NCI-H1694 treated with DMSO at 0.1 percent for 48 hours (cell line): ENCODE measurements at regions not wholly inside any gene's neighbourhood (a gene's known extent, or its start where the extent isn't known, plus 50 kb on each side); places are given as distances from the start of the nearest gene placed in this dataset.

Source experiments
- DNase-seq: peaks from one replicate; lab custom pipeline; 2025; lab: John Stamatoyannopoulos, UW

DNA sequence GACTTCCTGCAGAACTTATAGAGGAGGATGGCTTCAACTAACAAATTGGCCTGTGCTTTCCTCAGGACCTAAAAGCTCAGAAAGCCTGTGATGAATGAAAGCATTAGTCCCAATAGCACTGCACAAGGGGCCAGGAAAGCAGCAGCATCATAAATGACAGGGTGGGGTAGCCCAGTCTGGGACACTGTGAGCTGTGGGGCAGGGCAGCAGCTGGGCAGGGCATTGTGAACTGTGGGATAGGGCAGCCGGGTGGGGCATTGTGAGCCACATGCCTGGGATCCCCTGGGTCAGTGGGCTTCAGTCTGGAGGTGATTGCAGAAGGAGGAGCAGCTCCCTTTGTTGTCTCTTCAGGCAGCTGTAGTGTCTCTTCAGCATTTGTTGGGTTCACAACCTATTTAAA, 1276.8 kb downstream of the UQCRFS1 start:
- no peak for DNase-seq

GRCh38 chr19:27935669-27936068, 1277.3 kb downstream of the UQCRFS1 start:
- DNase-seq = no peak

- DNase-seq = no peak
These were observed 1283.6 kb downstream of the UQCRFS1 start for GRCh38 chr19:27929399-27929798.

DNA sequence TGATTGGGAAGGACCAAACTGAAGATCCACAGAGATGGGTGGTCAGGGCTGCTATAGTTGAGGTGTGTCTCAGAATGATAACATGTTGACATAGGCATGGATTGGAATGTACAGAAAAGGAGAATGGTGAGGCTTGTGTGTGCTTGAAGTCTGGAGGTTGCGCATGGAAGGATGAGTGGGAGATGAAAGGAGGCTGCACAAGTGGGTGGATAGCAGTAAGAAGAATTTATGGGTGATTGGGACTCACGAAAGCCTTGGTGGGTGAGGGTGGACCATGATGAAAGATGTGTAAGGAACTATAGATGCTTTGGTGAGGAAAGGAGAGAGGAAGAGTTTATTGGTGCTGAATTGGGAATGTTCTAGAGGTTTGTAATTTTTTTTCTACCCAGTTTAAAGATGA, 1287.7 kb downstream of the UQCRFS1 start:
- no peak for DNase-seq

GRCh38 chr19:27922970-27923369, 1290.0 kb downstream of the UQCRFS1 start:
- DNase-seq = no peak

GRCh38 chr19:27920774-27921173, 1292.2 kb downstream of the UQCRFS1 start:
- DNase-seq = no peak

- DNase-seq = no peak
These were observed 1294.1 kb downstream of the UQCRFS1 start for GRCh38 chr19:27918818-27919217.

GRCh38 chr19:27911122-27911898, 1301.6 kb downstream of the UQCRFS1 start:
- no peak for DNase-seq

- DNase-seq = no peak
These were observed 1303.1 kb downstream of the UQCRFS1 start for GRCh38 chr19:27909861-27910260.

- DNase-seq = no peak
These were observed 1303.6 kb downstream of the UQCRFS1 start for GRCh38 chr19:27909185-27909840.

DNA sequence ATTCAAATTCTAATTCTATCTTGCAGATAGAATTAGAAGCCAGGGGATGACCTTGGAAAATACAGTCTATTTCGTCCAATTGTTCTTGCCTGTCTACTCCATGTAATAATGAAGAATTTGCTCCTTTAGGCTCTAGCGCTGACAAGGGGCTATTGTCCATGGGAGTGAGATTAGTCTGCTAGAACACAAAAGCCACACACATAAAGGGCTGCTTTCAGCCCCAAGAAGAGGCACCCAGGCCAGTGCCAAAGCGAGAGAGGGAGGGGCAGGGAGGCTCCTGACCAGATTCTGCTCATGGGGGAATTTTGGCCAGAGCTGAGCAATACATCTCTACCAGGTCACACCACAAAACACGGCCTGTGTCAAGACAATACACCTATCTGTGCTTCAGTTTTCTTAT, 1306.9 kb downstream of the UQCRFS1 start:
- no peak for DNase-seq

DNA sequence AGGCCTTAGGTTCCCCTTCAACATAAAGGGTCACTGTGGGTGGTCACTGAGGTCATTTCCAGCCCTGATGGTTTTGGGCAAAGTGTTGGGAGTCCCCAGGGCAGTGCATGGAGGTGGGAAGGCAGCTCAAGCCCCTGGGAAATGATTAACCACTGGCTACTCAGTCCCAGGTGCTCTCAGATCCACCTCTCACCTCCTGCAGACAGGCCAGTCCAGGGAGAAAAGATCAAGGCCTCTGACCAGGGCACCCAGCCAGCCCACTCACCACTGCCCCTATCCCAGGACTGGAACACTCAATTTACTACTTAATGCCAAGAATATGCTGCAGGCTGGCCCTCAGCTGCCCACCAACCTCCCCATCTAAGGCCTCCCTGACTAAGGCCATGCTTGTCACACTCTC, 1307.9 kb downstream of the UQCRFS1 start:
- no peak for DNase-seq

- DNase-seq = no peak
These were observed 1311.9 kb downstream of the UQCRFS1 start for GRCh38 chr19:27901078-27901477.

GRCh38 chr19:27896091-27896490, 1316.9 kb downstream of the UQCRFS1 start:
- DNase-seq = no peak

DNA sequence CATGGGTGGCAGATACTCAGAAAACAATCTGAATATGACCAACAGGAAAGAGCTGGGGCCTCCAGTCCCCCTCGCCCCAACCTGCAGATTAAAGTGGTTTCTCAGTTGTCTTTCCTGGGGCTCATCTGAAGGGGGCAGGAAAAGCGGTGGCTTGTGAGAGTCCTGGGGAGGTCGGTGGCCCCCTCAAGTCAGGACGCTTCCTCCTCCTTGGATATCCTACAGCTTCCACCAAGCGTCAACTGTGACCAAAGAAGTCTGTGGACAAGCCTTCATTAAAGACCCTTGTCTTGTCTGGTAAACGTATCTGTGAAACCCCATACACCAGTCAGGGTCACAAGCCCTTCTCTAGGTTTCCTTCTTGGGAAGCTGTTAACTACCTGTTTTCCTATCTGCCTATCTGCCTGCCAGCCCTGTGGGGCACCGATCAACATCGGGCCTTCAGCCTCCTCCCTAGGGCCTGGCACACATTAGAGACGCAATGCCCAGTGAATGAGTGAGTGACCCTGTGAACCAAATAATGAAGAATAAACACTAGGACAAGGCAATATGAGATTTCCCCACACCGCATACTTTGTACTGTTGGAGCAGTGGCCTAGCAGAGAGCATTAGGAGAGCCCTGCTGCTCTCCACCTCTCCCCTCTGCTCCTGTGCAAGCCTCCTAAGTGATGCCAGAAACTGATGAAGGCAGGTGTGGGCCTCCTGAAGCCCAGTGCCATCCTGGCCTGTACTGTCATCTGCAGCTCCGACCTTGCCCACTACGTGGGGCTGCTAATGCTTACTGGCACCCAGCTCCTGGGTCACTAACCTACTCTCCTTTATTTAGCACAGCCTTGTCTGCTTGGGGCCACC, 1317.8 kb downstream of the UQCRFS1 start:
- no peak for DNase-seq

GRCh38 chr19:27892500-27892899, 1320.5 kb downstream of the UQCRFS1 start:
- no peak for DNase-seq

GRCh38 chr19:27891411-27891810, 1321.5 kb downstream of the UQCRFS1 start:
- DNase-seq = no peak

DNA sequence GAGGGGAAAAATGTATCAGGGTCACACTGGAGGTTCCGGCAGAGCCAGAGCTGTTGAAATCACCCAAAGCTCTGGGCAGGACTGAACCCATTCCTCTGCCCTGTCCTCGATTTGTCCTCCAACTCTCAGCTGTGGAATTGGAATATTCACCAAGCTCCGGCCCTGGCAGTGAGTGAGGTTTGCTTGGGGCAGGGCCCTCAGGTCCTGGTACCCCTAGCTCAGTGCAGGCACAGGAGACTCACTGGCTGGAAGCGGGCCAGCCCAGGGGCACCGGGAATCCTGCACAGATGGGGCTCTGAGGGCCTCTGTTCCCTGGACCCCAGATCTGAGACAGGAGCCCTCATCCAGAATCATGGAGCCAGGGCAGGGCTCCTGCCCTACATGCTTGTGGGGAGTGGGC, 1322.3 kb downstream of the UQCRFS1 start:
- DNase-seq = no peak

DNA sequence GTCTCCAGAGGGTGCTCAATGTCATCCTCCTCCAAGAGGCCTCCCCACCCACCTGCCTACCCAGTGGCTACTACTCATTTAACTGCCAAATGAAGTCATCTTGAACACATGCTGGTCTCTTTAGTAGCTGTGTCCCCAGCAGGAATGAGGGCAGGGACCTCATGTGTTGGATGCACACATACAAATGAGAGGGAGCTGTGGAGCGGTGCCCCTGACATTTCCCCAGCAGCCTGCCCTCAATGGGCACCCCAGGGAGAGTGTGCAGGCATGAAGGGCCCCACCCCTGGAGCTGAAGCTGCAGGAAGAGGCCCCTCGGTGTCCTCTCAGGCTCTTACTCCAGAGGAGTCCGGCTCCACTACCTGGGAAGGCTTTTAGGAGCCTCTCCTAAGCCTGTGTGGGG, 1322.7 kb downstream of the UQCRFS1 start:
- DNase-seq = no peak

DNA sequence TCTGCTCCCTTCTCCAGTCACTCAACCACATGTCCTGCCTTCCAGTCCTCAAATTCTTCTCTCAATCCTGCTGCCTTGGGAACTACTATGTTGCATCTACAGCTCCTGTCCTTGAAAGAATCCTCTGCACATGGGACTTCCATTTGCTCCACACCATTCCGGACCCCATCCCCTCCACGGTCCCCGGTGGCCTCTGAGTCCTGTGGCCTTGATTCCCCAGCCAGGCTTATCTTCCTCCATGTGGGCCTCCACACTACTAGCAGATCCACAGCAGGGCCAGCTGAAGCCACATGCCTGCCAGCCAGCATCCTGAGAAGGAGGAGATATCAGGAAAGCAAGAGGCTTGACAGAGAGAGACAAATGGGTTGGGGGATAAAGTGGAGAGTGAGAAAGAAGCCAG, 1323.8 kb downstream of the UQCRFS1 start:
- DNase-seq = no peak

- DNase-seq = no peak
These were observed 1325.0 kb downstream of the UQCRFS1 start for GRCh38 chr19:27887946-27888345.

- no peak for DNase-seq
These were observed 1327.6 kb downstream of the UQCRFS1 start for GRCh38 chr19:27885359-27885758.

DNA sequence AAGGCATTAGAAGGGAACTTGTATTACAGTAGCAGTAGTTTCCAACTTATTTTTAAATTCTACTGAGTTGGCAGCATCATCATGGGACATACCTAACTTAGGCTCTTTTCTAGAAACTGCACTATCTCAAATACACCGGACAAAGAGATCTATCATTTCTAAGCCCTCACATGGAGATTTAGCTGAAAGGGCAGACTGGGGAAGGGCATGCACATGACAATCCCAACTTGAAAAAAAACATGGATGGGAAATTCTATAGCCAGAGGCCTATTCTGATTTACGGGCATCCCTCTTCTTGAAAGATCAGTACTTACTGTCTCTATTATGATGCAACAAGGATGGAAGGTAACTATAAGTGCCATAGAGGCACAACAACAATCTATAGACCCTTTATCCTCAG, 1328.6 kb downstream of the UQCRFS1 start:
- no peak for DNase-seq
